ENCODE measurements at regions not wholly inside any gene's neighbourhood (a gene's known extent, or its start where the extent isn't known, plus 50 kb on each side); places are given as distances from the start of the nearest gene placed in this dataset.

DNA sequence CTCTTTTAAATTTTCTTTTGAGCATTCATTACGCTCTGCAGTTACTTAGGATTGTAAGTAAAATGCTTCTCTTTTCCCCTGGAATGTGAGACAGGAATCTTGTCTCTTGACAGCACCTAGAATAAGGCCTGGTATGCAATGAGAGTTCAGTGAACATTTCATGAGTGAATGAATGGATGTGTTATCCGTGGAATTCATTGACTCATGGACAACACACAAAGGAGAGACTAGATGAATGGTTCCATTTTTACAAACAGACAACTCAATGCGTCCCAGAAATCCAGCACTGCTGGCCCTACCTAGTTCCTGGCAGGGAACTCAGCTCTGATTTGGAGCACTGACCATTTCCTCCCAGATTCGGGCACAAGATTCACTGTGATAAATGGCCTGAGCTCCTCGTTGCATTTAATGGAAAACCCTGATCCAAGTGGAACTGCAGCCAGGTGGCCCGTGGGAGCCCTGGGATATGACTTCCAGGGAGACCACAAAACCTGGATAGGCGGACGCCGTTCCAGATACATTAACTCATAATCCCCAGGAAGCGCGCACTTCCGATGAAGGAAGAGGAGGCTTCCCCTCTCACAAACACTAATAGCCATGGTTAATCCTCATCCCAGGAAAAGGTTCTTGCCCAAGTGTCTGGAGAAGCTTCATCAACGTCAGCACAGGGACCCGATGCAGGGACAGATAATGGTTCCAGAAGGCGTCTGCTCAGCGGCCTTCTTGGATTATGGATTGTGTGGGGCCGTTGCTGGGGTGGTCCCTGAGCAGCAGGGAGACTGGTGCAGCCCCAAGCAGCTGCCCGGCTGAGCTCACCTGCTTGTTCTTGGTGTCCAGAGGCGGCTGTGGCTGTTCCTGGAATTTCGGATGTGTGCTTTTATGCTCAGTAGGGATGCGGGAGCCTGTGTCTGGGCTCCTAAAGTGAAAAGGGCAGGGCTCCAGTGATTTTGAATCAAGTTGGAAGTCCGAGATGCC is 211.1 kb upstream of the TSHZ3 start:
- no peak for DNase-seq (ENCODE audit: low spot score)

DNA sequence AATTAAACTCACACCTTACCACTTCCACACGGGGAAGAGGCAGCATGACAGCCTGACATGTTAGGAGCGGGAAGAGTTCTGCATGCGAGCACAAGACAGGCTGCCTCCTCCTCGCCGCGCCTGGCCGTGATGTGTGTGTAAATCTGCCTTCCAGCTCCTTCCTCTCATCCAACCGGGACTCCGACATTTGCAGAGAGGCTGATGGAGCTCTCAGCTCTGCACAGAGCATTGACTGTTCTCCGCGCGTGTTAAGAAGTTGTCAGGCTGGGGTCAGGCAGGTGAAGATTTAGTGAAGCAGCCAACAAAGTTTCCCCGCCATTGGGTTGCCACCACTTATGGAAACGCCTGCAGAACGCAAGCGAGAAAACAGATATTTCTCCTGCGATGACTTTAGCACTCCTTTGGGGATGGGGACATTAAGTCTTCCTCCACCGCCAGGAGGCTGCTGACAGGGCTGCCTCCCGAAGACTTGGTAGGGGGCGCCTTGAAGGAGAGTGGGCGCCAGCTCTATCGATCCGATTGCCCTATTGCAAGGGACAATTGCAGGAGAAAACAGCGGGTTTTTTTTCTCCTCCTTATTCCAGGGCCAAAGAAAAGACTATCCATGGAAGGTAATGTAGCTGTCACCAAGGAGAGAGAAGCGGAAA is 213.9 kb upstream of the TSHZ3 start:
- DNase-seq (ENCODE audit: low spot score): no peak

DNA sequence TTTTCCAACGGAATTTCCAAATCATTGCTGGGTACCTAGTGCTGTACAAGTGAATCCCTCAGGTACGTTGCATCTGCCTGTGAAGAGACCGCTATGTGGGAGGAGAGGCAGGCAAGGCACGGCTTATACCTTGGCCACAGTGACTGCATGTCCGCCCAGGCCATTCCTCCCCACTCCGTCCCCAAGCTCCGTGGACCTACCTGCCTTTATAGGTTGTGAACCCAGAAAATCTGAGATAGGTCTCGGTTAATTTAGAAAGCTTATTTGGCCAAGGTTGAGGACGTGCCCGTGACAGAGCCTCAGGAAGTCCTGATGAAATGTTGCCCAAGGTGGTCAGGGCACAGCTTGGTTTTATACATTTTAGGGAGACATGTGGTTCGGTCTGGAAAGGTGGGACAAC is 218.5 kb upstream of the TSHZ3 start:
- no peak for DNase-seq (ENCODE audit: low spot score)

DNA sequence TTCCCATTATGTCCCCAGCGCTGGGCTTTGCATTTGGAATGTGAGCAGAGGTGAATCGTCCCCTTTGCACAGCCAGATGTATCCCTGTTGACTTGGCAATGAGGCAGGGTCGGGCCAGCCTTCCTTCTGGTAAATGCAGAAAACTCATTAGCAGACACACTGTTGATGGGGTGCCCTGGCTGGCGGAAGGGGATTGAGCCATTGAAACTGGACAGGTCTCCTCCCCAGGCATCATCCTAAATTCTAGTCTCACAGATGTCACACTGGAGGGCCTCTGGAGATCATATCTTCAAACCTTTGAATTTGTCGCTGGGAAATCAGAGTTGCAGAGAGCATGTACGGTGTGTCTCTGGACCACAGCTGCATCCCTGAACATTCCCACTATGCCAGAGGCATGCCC is 219.5 kb upstream of the TSHZ3 start:
- no peak for DNase-seq (ENCODE audit: low spot score)

DNA sequence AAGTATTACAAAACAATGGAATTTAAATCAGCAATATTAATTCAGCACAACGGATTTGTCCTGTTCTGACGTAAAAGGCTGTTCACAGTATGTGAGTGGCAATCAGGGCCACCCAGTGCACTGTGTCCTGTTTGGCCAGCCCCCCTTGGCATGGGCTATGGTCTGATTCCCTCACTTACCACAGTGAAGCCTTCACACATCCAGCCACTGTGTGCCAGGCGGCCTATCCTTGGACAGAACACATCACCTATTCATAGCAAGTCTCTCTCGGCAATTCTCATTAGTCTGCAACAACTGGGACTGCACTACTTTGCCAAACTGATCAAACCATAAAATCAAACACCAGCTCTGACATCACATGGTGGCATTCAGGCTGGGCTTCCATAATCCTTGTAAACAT is 221.5 kb upstream of the TSHZ3 start:
- DNase-seq (ENCODE audit: low spot score): no peak

DNA sequence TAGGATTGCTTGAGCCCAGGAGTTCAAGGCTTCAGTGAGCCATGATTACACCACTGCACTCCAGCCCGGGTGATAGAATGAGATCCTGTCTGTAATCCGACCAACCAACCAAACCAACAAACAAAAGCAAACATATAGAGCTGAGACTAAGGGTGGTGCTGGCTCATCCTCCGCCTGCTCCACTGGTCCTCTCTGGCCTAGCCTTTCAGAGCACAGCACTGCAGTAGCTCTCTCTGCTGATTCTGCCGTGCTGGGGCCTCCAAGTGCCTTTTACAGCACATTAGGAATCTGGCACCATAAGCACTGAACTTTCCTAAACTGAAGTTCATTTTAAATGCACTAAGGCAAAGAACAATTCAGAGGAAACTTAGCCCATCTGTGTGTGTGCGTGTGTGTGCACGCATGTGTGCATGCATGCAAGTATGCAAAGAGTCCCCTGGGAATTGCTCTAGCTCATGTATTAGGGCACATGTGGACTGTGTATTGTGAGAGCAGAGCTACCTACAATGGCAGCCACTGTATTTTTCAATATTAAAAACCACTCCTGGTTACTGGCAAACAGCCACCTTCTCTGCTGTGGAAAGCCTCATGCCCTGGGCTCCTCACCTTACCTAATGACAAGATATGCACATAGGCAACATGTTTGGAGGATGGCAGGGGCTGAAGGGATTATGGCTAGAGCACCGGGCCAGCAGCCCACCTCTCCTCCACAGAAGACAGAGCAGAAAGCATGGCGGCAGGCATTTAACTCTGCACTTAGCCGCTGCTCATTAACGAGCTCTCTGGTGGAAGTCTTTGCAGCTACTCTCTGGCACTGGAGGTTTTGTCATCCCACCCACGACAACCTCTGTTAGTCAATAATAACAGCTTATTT is 223.1 kb upstream of the TSHZ3 start:
- no peak for DNase-seq (ENCODE audit: low spot score)

DNA sequence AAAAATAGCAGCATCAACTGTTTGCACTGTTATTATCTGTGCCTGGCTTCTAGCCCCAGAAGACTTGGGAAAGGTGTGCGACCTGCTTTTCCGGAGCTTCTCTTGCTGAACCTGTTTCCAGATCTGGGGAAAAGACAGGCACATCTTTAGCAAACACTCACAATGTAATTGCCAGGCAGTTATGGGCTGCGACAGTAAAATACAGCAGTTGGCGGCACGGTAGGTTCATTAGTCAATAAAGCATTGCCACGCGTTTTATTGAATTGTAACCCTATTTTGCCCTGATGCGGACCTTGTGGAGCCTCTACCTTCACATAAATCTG is 223.7 kb upstream of the TSHZ3 start:
- DNase-seq (ENCODE audit: low spot score): no peak

DNA sequence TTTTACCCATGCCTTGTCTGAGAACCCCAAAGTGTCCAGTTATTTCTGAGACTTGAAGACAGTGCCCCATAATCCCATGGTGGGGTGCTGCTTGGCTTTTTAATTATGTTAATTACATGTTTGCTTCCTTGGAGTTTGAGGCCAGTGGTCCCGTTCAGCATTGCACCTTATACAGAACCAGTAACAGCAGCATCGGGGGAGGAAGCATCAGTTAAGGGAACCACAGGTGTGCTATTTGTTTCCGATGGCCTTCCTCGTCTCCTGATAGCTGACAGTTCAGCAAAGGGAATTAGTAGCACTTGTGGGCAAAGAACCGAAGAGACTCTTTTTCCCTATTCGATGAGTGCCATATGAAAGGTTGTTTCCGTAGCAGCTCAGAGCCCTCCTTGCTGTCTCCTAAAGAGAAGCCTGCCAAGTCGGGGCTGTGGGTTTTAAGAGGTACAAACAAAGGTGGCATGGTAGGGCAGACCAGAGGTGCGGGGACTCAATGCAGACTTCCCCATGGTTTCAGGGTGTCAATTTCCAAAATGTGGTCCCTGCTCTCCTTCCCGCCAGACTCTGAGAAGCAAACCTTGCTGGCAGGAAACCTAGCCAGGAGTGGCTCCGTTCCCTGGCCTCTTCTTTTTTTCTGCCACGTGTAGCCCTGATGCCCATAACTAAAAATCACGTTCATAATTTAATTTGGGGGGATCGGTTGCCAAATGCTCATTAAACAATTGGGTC is 225.2 kb upstream of the TSHZ3 start:
- DNase-seq (ENCODE audit: low spot score): no peak

DNA sequence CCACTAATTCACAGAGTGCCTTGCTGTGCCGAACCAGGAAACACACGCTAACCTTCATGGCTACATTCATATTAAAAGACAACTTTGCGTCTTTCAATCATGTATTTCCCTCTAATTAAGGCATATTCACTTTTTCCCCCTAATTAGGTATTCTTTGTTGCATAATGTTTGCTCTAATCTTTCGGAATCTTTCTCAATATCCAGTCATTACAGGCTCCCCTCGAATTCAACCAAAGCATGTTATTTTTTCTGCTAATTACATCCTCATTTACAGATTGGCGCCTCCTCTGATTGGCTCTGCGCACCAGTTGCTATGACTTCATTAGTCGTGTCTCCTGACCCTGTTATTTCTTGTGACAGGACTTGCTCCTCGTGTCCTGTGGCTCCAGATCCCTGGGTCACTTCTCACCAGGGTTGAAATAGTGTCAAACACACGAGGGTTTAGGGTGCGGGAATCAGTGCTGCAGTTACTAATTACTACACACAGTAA is 226.7 kb upstream of the TSHZ3 start:
- no peak for DNase-seq (ENCODE audit: low spot score)

DNA sequence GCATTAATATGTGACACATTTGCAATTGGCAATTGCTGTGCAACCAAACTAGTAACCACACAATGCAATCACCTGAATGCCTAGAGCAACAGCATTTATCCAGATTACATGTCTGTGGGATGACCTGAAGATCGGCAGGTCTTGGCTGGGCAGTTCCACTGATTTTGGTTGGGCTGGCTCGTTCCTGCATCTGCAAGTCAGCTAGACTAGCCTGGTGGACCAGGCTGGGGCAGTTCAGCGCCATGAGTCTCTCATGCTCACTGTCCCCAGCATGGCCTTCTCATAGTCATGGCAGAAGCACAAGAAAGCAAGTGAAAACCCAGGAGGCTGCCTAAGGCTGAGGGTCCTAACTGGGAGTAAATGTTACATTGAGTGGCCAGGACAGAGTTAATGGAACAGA is 229.1 kb upstream of the TSHZ3 start:
- no peak for DNase-seq (ENCODE audit: low spot score)

DNA sequence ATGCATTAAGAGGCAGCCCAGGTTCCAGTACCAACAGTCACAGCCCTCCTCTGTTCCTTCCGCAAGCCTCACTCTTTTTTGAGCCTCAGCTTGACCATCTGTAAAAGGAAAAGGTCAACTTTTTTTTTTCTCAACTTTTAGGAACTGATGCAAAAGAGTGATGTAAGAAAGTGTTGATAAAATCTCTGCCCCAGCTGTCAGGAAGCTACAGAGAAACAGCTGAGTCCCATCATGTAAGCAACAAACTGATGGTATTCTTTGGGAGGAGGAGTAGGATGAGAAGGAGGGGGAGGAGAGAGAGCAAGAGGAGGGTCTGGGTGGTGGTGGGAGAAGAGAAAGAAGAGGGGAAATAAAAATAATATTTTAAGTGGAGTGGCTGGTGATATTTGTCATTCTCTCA is 233.9 kb upstream of the TSHZ3 start:
- DNase-seq (ENCODE audit: low spot score): no peak

DNA sequence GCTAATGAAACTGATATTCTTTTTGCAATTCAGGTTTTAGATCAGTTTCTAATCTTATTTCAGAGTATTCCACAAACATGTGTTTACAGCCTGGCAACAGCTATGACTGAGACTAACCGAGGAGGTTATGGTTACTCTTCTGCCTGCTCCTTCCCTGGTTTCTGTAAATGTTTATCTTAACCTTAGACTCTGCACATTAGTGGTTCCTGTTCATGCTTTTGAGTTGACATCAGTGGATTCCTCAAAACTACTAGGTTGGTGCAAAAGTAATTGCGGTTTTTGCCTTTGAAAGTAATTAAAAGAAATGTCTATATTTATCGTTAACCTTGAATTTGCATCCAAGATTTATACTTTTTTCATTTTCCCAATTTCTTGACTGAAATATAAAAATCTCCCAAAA is 237.0 kb upstream of the TSHZ3 start:
- DNase-seq (ENCODE audit: low spot score): no peak

DNA sequence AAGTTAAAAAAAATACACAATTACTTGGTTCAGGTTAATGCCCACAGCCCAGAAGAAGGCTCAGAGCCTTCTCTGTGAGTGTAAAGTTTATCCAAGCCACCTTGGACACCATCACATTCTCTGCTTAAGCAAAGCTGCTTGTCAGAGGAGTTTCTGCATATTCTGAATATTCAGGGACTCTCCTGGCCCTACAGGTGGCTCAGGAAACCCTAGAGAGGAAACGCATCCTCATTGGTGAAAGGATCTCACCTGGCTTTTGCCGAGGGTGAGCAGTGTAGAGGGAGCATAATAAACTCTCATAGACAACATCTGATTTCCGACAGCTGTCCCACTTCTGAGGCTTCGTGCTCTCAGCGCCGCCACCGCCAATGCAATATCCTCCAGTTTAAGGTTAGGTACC is 239.9 kb upstream of the TSHZ3 start:
- no peak for DNase-seq (ENCODE audit: low spot score)

DNA sequence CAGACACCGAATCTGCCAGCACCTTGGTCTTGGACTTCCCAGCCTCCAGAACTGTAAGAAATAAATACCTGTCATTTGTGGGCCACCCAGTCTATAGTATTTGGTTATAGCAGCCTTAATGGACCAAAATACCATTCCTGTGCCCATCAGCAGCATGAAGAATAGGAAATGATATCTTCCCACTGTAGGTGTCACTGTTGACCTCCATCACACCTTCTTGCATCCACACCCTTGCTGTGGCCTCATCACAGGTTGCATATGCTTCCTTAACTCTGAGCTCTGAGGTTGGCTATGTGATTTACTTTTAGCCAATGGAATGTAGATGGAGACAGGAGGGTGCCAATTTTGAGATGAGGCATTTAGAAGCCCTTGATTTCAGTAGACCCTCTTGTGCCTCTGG is 242.0 kb upstream of the TSHZ3 start:
- DNase-seq (ENCODE audit: low spot score): no peak

DNA sequence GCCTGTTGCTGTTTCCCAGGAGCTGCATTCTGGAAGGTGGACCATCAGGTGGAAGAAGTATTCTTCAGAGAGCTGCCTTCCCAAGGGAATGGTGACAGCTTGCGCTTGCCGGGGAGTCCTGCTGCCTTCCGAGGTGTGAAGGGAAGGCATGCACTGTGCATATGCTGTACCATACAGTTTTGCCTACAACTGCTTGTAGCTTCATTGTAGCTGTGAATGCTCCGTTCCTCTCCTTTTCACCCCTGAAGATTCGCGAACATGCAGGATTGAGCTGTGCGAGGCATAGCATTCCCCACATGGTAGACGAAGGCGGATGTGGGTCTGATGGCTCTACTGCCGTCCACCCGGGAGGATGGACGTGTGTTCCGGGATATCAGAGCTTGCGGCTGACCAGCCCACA is 243.2 kb upstream of the TSHZ3 start:
- DNase-seq (ENCODE audit: low spot score): no peak

DNA sequence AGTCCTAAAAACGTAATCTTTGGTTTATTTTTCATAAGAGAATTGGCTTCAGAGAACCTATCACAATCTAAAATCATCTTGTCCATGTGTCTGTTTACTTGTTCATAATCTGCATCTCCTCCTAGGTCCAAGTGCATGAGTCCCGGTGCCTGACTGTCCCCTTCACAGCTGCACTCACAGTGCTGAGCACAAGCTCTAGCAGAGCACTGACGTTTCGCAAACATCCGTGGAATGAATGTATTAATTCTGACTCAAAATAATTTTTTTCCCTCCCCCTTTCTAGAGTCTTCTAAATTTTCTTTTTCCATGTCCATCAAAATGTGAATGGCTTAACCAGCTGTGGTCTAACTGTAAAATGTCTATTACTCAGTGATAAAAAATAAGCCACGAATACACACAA is 245.5 kb upstream of the TSHZ3 start:
- no peak for DNase-seq (ENCODE audit: low spot score)

DNA sequence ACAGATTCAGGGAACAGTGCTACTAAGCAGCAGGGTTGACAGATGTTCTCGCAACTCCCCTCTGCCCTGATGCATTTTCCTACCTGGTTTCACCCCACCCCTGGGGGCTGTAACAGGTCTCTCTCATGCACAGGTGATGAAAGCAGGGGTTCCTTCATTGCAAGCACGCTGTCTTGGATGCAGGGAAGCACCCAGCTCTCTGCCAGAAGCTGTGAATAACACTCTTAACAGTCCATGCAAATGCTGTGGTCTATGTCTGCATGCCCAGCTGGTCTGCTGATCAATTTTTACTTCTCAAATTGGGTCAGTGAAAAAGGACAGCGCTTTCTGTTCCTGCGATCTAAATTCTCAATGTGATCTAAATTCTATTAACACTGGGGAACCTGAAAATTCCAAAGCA is 246.3 kb upstream of the TSHZ3 start:
- no peak for DNase-seq (ENCODE audit: low spot score)

DNA sequence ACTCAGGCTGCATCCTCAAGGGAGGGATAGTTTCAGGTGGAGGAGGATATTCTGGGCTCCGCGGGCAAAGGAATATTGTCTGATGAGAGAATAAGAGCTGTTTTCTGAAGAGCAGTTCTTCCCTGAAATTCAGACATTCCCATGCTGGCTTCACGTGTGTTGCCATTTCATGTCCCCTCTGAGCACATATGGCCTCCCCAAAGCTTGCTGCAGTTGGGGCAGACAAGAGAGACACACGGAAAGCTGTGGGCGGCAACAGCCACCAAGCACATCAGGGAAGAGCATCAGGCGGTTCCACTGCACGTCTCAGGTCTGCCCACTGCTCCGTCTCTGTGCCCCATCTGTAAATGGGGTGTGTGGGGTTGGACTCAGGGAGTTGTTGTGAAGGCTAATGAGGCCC is 247.5 kb upstream of the TSHZ3 start:
- no peak for DNase-seq (ENCODE audit: low spot score)

DNA sequence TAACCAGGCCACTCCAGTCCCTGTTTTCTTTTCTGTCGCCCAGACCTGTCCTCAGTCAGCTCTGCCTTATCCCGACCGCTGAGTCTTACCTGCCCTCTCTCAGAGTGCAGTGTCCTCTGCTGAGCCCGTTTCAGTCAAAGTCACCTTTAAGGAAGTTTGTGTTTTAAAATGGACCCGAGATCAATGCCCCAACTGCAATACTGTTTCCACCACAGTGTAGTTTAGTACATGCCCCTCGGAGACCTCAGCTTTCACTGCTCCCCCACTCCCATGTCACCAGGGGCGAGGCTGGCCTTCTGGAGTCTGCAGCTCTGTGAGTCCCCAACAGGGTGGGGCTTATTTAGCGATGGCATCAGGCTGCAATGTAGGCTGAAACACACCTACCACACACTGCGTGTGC is 248.4 kb upstream of the TSHZ3 start:
- no peak for DNase-seq (ENCODE audit: low spot score)

DNA sequence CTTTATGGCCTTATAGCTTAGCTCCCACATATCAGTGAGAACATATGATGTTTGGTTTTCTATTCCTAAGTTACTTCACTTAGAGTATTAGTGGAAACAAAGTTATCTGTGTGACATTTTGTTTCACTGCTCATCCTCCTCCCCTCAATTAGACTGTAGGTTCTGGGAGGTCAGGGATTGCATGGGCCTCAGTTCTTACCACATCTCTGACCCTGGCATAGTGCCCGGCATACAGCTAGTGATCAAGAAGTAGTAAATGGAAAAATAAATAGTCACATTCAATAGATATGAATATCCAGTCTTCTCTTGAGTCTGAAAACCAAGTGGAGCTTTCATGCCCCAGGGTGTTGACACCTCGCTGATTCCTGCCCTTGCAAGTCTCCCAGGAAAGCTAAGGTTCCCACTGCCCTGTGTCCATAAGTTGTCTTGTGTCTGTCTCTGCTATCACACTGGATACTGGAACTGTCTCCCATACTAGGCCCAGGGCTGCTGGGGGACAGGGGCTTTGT is 249.5 kb upstream of the TSHZ3 start:
- no peak for DNase-seq (ENCODE audit: low spot score)

DNA sequence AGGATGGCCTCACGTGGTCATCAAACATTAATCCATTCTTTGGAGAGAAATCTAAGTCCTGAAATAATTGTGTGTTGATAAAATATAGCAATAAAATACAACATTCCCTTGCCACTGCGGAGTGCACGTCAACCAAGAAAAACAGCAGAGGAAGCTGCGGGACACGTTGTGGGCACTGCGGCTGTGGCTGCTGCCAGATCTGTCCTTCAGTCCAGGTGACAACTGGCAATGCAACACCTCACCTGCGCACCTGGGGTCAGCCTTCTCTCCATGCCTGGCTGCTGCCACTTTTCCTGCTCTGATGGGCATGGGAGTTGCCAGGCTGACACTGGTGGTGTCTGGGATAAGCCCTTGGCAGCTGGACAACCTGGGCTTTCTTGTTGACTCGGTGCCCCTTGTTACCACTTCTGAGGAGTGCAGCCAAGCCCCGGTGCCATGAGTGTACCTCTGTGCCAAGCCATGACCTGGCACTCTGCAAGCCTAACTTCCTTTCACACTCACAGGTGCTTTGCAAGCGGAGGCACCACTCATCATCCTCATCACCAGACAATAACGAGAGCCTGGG is 251.6 kb upstream of the TSHZ3 start:
- no peak for DNase-seq (ENCODE audit: low spot score)

Measured in activated CD4-positive, alpha-beta T cell treated with anti-CD3 and anti-CD28 coated beads, Interleukin-2, Interleukin-4, amounts not matched to agents 100 ng/mL and 50 ng/mL, durations not matched to agents 16 hours and 8 hours (primary cell).